Transverse colon (tissue), 4 donors: ENCODE measurements at regions not wholly inside any gene's neighbourhood (a gene's known extent, or its start where the extent isn't known, plus 50 kb on each side); places are given as distances from the start of the nearest gene placed in this dataset.

ENCODE experiments used
- DNase-seq: peaks from one replicate; pipeline ENCODE4 v3.0.0-alpha.2; 2019
- H3K27ac ChIP-seq, 4 donors: fragments of 200-600 bp; sonication (generic); 2 replicates each; pipeline ENCODE4 v1.5.1; 2016 to 2018; ENCODE audit warnings: inconsistent platforms in 4 of 4
- H3K27me3 ChIP-seq: fragments of 200-600 bp; sonication (generic); 2 replicates; pipeline ENCODE4 v1.5.1; 2017; ENCODE audit warnings: inconsistent platforms
- H3K36me3 ChIP-seq, 4 donors: fragments of 200-600 bp; sonication (generic); 2 replicates each; pipeline ENCODE4 v1.5.1; 2017 to 2019; ENCODE audit warnings: inconsistent platforms in 4 of 4
- H3K4me1 ChIP-seq, 4 donors: fragments of 200-600 bp; sonication (generic); 2 replicates each; pipeline ENCODE4 v1.5.1; 2017 to 2020; ENCODE audit warnings: inconsistent platforms in 4 of 4
- H3K4me3 ChIP-seq, 4 donors: fragments of 200-600 bp; sonication (generic); 1 replicate in 1 of 4; 2 replicates in 3 of 4; pipeline versions ENCODE4 v1.5.1 to v1.6.1; 2017 to 2019; ENCODE audit warnings: inconsistent platforms in 4 of 4
- H3K9me3 ChIP-seq, 2 donors: fragments of 200-600 bp; sonication (generic); 2 replicates each; pipeline ENCODE4 v1.5.1; 2017 to 2019; ENCODE audit warnings: inconsistent platforms in 2 of 2
- EP300 ChIP-seq: sonication (generic); formaldehyde crosslinking; IDR thresholded peaks from one replicate; pipeline ENCODE4 v1.6.1; 2017; ENCODE audit warnings: antibody characterized with exemption, low read depth
- POLR2A ChIP-seq: fragments of 450-650 bp; IDR thresholded peaks from one replicate; pipeline ENCODE4 v1.6.1; 2016; ENCODE audit warnings: antibody characterized with exemption, mild to moderate bottlenecking, moderate library complexity
- POLR2AphosphoS5 ChIP-seq, 3 donors: sonication (generic); formaldehyde crosslinking; IDR thresholded peaks; one replicate each; pipeline ENCODE4 v1.6.1; 2016; ENCODE audit warnings: antibody characterized with exemption in 3 of 3
- WGBS, 2 donors: methylation state at CpG; one replicate each; pipeline ENCODE4 v1.1.5; 2018; ENCODE audit warnings: low coverage in 1 of 2; 5-methylcytosine and 5-hydroxymethylcytosine counted together
- in situ Hi-C, 4 donors: fragments of 200-750 bp; cut with MboI; loops; one replicate each; pipeline versions ENCODE4 v1.15.0 to v1.15.1; 2017; ENCODE audit warnings: low sequenced_read_pairs in 3 of 4, low pct_ligation_motif_present in 1 of 4, low pct_unique_long_range_greater_than_20kb in 1 of 4
- intact Hi-C: fragments of 100-400 bp; cut with DNase I; formaldehyde crosslinking; loops from one replicate; pipeline ENCODE4 v1.15.1; 2023; ENCODE audit warnings: low total_unique reads
- TF ChIP-seq, protein P1 (sequence below), 5 experiments: fragments of 200-600 bp in 3 of 5; fragments of 450-650 bp in 2 of 5; sonication (generic) in 3 of 5; IDR thresholded peaks; 1 replicate in 2 of 5; 2 replicates in 3 of 5; pipeline ENCODE4 v1.5.1; 2016 to 2017; ENCODE audit warnings: antibody characterized with exemption in 5 of 5, inconsistent platforms in 3 of 5, mild to moderate bottlenecking in 2 of 5, moderate library complexity in 1 of 5

DNA sequence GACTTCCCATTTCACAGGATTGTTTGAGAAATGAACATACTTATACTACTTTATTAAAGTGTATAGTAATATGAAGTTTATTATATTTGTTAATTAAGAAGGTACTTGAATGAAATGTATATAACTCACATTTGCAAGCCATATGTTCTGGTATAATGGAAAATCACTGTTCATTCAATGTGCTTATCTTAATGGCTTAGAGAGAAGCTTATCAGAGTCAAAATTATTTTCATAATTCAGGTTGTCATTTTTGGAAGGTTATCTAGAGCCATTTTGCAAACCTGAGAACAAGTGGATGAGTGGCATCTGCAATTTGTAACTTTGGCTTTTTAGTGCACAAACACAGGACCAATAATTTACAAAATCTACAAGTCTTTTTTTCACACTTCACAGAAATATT lies 621.0 kb downstream of the ARL4A start:
- intact Hi-C loops = no loop called here
- in situ Hi-C loops = no loop called here
- no peaks in the 10 kb centered on the region for H3K4me1 ChIP-seq

DNA sequence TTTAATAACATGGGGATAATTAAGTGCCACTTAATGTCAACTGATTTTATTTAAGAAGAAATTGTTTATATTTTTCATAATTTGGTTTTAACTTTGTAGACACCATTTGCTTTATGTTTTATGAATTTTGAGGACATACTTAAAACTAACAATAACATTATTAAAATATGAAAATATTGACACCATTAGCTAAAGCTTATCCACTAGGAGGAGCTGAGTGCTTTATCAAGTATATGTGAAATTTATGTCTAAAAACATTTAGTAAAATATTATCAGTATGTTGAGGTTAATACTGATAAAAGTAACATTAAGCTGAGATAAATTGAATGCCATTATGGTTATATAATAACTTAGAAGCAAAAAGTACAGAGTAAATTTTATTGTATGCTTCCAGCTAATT lies 622.1 kb downstream of the ARL4A start:
- no peaks in the 10 kb centered on the region for H3K27me3 ChIP-seq
- H3K4me1 ChIP-seq = no peaks in the 10 kb centered on the region
- no peaks in the 10 kb centered on the region for H3K9me3 ChIP-seq
- DNase-seq = no peak
- in situ Hi-C loops = no loop called here
- H3K4me3 ChIP-seq = no peak overlapping the region
- H3K27ac ChIP-seq = no peak overlapping the region
- intact Hi-C loops = no loop called here
- TF ChIP-seq, protein P1, sequence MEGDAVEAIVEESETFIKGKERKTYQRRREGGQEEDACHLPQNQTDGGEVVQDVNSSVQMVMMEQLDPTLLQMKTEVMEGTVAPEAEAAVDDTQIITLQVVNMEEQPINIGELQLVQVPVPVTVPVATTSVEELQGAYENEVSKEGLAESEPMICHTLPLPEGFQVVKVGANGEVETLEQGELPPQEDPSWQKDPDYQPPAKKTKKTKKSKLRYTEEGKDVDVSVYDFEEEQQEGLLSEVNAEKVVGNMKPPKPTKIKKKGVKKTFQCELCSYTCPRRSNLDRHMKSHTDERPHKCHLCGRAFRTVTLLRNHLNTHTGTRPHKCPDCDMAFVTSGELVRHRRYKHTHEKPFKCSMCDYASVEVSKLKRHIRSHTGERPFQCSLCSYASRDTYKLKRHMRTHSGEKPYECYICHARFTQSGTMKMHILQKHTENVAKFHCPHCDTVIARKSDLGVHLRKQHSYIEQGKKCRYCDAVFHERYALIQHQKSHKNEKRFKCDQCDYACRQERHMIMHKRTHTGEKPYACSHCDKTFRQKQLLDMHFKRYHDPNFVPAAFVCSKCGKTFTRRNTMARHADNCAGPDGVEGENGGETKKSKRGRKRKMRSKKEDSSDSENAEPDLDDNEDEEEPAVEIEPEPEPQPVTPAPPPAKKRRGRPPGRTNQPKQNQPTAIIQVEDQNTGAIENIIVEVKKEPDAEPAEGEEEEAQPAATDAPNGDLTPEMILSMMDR (IDR thresholded peaks at IDR 0.05) = no peak
- TF ChIP-seq EP300 (no peak), POLR2AphosphoS5 (IDR thresholded peaks at IDR 0.05) (no peak), POLR2A (no peak)
- H3K36me3 ChIP-seq = no peaks in the 10 kb centered on the region

More for the DNA sequence above, 621.0 kb downstream of the ARL4A start:
- no peaks in the 10 kb centered on the region for H3K36me3 ChIP-seq
- H3K4me3 ChIP-seq = no peak overlapping the region
- TF ChIP-seq POLR2A (no peak), POLR2AphosphoS5 (IDR thresholded peaks at IDR 0.05) (no peak), EP300 (no peak)
- TF ChIP-seq, protein P1 (IDR thresholded peaks at IDR 0.05) = no peak
- no peaks in the 10 kb centered on the region for H3K27me3 ChIP-seq
- no peak for DNase-seq
- H3K9me3 ChIP-seq = no peaks in the 10 kb centered on the region
- no peak overlapping the region for H3K27ac ChIP-seq

DNA sequence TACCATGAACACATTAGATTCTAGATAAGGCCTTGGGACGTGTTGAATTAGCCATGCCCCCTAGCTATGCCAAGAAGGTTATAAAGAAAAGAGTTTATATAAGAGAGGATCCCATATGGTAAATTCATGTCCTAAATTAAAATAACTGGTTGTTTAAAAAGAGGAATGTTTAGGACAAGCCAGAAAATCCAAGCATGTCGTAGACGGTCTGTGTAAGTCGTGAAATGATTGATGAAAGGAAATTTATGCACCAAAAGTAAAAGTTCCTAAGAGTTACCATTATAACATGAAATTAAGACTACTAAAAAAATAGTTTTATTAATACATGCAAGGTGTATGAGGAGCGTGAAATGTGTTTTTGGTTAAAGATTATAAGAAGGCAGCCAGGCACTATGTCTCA lies 624.9 kb downstream of the ARL4A start:
- in situ Hi-C loops = no loop called here

DNA sequence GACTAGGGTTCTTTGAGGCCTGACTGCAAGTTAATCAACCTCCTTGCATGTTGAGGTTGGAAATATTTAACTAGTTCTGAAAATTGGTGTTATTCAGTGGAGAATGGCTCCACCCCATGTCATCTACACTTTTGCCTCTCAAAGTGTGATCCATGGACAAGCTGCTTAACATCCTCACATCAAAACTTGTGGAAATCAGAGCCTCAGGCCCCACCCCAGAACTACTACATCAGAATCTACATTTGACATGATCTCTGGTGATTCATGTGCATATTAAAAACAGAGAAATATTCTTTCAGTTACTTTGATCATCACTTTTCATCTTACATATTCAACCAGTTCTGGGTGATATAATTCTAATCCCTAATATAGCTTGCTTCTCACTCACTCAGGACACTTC lies 632.9 kb downstream of the ARL4A start:
- in situ Hi-C loops = no loop called here
- Histone ChIP-seq H3K9me3 (no peaks in the 10 kb centered on the region), H3K4me3 (no peak overlapping the region), H3K27ac (no peak overlapping the region), H3K4me1 (no peaks in the 10 kb centered on the region), H3K27me3 (no peaks in the 10 kb centered on the region), H3K36me3 (no peaks in the 10 kb centered on the region)
- TF ChIP-seq, protein P1 (IDR thresholded peaks at IDR 0.05) = no peak
- no peak for TF ChIP-seq POLR2A
- no peak for TF ChIP-seq POLR2AphosphoS5 (IDR thresholded peaks at IDR 0.05)
- TF ChIP-seq EP300 = no peak
- DNase-seq = no peak
- intact Hi-C loops = no loop called here

More for the DNA sequence above, 624.9 kb downstream of the ARL4A start:
- Histone ChIP-seq H3K4me3 (no peak overlapping the region), H3K27me3 (no peaks in the 10 kb centered on the region), H3K4me1 (no peaks in the 10 kb centered on the region), H3K27ac (no peak overlapping the region), H3K9me3 (no peaks in the 10 kb centered on the region), H3K36me3 (no peaks in the 10 kb centered on the region)
- 79 to 82% methylated on average over 5 of the region's 5 CpGs for WGBS, 2 donors
- TF ChIP-seq EP300 = no peak
- TF ChIP-seq, protein P1 (IDR thresholded peaks at IDR 0.05) = no peak
- DNase-seq = no peak
- intact Hi-C loops = loop anchor here (5.0 kb wide), 1 partner anchor 615 kb away; no protein-coding TSS in a partner anchor
